ENCODE measurements at regions not wholly inside any gene's neighbourhood (a gene's known extent, or its start where the extent isn't known, plus 50 kb on each side); places are given as distances from the start of the nearest gene placed in this dataset.

- TF ChIP-seq CTCF (IDR thresholded peaks at IDR 0.05) (no peak), POLR2AphosphoS5 (IDR thresholded peaks at IDR 0.05) (peak; percentile 53 to 74 (median 64))
These were observed 57.5 kb upstream of the LMCD1 start for GRCh38 chr3:8443829-8444791.
